ENCODE measurements at regions not wholly inside any gene's neighbourhood (a gene's known extent, or its start where the extent isn't known, plus 50 kb on each side); places are given as distances from the start of the nearest gene placed in this dataset.

DNA sequence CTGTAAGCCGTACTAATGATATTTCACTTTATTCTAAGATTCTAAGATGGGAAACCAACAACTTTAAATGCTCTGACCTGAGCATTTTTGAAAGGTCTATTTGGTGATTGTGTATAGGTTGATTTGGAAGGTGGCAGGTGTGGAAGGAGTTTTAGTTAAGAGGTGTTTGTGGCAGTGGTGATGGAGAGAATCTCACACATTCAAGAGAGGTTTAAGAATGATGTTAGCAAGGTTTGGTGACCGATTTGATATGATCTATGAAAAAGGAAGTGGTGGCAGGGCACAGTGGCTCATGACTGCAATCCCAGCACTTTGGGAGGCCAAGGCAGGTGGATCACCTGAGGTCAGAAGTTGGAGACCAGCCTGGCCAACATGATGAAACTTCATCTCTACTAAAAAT lies 319.2 kb upstream of the CD180 start:
- H3K4me2 ChIP-seq: no peak overlapping the region
- H3K4me1 ChIP-seq: peaks cover 3% of the 10 kb centered on the region
- no peaks in the 10 kb centered on the region for H3K27me3 ChIP-seq
- no peak overlapping the region for H3K4me3 Mint-ChIP-seq
- H2AFZ ChIP-seq (replicated peaks): no peak overlapping the region
- no peak overlapping the region for H3K4me3 ChIP-seq
- H3K9ac ChIP-seq: no peak overlapping the region
- no peaks in the 10 kb centered on the region for H3K9me3 ChIP-seq (ENCODE audit: low read depth)
- peaks cover 2% of the 10 kb centered on the region for H3K36me3 Mint-ChIP-seq
- H3K79me2 ChIP-seq (ENCODE audit: low read depth): no peaks in the 10 kb centered on the region
- H3F3A ChIP-seq (ENCODE audit: low read depth): no peaks in the 10 kb centered on the region
- H3K4me1 Mint-ChIP-seq: peaks cover 2% of the 10 kb centered on the region
- DNase-seq (ENCODE audit: low spot score): no peak
- peaks cover 8% of the 10 kb centered on the region for H3K27me3 Mint-ChIP-seq (ENCODE audit: insufficient read depth, low read depth)
- peaks cover 6% of the 10 kb centered on the region for H3K9me3 Mint-ChIP-seq
- TF ChIP-seq EZH2phosphoT487 (IDR thresholded peaks at IDR 0.05) (no peak), EZH2 (IDR thresholded peaks at IDR 0.05) (no peak)
- TF ChIP-seq, protein P1, sequence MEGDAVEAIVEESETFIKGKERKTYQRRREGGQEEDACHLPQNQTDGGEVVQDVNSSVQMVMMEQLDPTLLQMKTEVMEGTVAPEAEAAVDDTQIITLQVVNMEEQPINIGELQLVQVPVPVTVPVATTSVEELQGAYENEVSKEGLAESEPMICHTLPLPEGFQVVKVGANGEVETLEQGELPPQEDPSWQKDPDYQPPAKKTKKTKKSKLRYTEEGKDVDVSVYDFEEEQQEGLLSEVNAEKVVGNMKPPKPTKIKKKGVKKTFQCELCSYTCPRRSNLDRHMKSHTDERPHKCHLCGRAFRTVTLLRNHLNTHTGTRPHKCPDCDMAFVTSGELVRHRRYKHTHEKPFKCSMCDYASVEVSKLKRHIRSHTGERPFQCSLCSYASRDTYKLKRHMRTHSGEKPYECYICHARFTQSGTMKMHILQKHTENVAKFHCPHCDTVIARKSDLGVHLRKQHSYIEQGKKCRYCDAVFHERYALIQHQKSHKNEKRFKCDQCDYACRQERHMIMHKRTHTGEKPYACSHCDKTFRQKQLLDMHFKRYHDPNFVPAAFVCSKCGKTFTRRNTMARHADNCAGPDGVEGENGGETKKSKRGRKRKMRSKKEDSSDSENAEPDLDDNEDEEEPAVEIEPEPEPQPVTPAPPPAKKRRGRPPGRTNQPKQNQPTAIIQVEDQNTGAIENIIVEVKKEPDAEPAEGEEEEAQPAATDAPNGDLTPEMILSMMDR (IDR thresholded peaks at IDR 0.05): no peak
- no peaks in the 10 kb centered on the region for H3K36me3 ChIP-seq
- no peak overlapping the region for H3K27ac Mint-ChIP-seq
- H4K20me1 ChIP-seq (ENCODE audit: low read depth): no peaks in the 10 kb centered on the region
- H3K27ac ChIP-seq: no peak overlapping the region

DNA sequence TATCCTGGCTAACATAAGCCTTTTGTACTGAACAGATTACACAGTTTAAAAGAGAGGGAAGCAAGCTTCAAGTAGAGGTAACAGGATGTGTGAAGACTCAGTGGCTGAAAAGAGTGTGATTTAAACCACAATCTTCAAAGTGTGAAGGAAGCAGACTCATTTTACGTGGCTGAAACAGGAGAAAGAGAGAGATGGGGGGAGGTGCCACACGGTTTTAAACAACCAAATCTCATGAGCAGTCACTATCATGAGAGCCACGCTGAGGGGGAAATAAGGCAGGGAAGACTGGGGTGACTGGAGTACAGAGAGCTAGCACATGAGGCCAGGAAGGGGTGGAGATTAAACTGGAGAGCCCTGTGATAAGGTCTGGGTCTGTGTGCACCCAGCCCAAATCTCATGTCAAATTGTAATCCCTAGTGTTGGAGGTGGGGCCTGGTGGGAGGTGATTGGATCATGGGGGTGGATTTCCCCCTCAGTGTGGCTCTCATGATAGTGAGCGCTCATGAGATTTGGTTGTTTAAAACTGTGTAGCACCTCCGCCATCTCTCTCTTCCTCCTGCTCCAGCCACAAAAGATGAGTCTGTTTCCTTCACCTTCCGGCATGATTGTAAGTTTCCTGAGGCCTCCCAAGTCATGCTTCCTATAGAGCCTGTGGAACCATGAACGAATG lies 318.6 kb upstream of the CD180 start:
- Histone ChIP-seq H3K36me3 (no peaks in the 10 kb centered on the region), H2AFZ (replicated peaks) (peak overlapping the region; percentile 26)

DNA sequence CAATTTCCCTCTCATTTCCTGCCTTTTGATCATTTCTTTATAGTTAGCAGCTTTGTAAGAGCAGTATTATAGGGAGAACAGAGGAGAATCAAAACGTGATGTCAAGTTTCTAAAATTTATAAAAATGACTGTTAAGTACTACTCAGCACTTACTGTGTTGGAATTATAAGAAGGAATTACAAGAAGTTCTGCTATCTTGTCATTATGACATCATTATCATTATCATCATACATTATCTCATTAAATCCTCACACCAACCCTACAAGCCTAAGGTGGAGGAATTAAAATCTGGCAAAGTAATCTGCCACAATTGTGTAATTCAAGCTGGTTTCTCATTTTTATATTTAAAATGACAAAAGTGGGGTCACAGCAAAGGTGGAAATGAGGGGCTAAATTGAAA lies 316.2 kb upstream of the CD180 start:
- H3F3A ChIP-seq (ENCODE audit: low read depth): no peaks in the 10 kb centered on the region
- no peaks in the 10 kb centered on the region for H3K36me3 ChIP-seq
- H3K4me1 ChIP-seq: peaks cover 3% of the 10 kb centered on the region
- H2AFZ ChIP-seq (replicated peaks): no peak overlapping the region
- TF ChIP-seq EZH2 (IDR thresholded peaks at IDR 0.05): no peak
- no peak for TF ChIP-seq EZH2phosphoT487 (IDR thresholded peaks at IDR 0.05)
- TF ChIP-seq, protein P1 (IDR thresholded peaks at IDR 0.05): no peak
- no peaks in the 10 kb centered on the region for H3K9me3 ChIP-seq (ENCODE audit: low read depth)
- no peak overlapping the region for H3K27ac ChIP-seq
- H3K36me3 Mint-ChIP-seq: peaks cover 2% of the 10 kb centered on the region
- no peak overlapping the region for H3K27ac Mint-ChIP-seq
- no peak overlapping the region for H3K4me2 ChIP-seq
- no peak overlapping the region for H3K4me3 ChIP-seq
- peaks cover 2% of the 10 kb centered on the region for H3K4me1 Mint-ChIP-seq
- H3K27me3 ChIP-seq: no peaks in the 10 kb centered on the region
- no peak overlapping the region for H3K4me3 Mint-ChIP-seq
- no peaks in the 10 kb centered on the region for H4K20me1 ChIP-seq (ENCODE audit: low read depth)
- H3K9me3 Mint-ChIP-seq: peaks cover 6% of the 10 kb centered on the region
- H3K79me2 ChIP-seq (ENCODE audit: low read depth): no peaks in the 10 kb centered on the region
- H3K9ac ChIP-seq: no peak overlapping the region
- peaks cover 8% of the 10 kb centered on the region for H3K27me3 Mint-ChIP-seq (ENCODE audit: insufficient read depth, low read depth)
- DNase-seq (ENCODE audit: low spot score): no peak

More for the DNA sequence above, 318.6 kb upstream of the CD180 start:
- H3K36me3 Mint-ChIP-seq: peaks cover 2% of the 10 kb centered on the region
- Histone ChIP-seq H3K79me2 (ENCODE audit: low read depth) (no peaks in the 10 kb centered on the region), H3K9ac (no peak overlapping the region), H3F3A (ENCODE audit: low read depth) (no peaks in the 10 kb centered on the region), H3K9me3 (ENCODE audit: low read depth) (no peaks in the 10 kb centered on the region), H3K4me3 (no peak overlapping the region), H3K27me3 (no peaks in the 10 kb centered on the region), H3K4me1 (peaks cover 3% of the 10 kb centered on the region), H4K20me1 (ENCODE audit: low read depth) (no peaks in the 10 kb centered on the region), H3K27ac (no peak overlapping the region), H3K4me2 (no peak overlapping the region)
- peaks cover 8% of the 10 kb centered on the region for H3K27me3 Mint-ChIP-seq (ENCODE audit: insufficient read depth, low read depth)
- H3K4me1 Mint-ChIP-seq: peaks cover 2% of the 10 kb centered on the region
- TF ChIP-seq EZH2phosphoT487 (IDR thresholded peaks at IDR 0.05) (no peak), EZH2 (IDR thresholded peaks at IDR 0.05) (no peak)
- TF ChIP-seq, protein P1 (IDR thresholded peaks at IDR 0.05): no peak
- no peak overlapping the region for H3K4me3 Mint-ChIP-seq
- peaks cover 6% of the 10 kb centered on the region for H3K9me3 Mint-ChIP-seq
- no peak overlapping the region for H3K27ac Mint-ChIP-seq
- DNase-seq (ENCODE audit: low spot score): no peak

Measured in neural progenitor cell (in vitro differentiated cells).